ENCODE measurements at regions not wholly inside any gene's neighbourhood (a gene's known extent, or its start where the extent isn't known, plus 50 kb on each side); places are given as distances from the start of the nearest gene placed in this dataset.

DNA sequence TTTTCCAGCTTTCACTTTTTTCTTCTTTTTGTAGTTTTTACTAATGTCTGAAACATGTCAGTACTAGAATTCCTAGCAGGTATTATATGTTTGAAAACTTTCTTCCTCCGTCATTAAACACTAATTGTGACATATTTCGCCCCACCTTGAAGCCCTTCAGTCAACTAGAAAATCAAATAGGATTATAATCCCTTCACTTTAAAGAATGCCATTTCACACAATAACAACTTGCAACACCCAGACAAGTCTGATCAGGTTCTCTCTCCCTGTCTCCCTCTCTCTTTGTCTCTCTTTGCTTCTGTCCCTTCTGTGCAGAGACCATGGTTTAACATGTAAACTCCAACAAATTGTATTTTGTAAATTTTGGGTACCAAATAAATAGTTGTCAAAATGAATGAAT, 373.5 kb downstream of the SEMA3D start:
- Histone ChIP-seq H3K36me3 (ENCODE audit: low read depth) (no peaks in the 10 kb centered on the region), H3K4me1 (ENCODE audit: low read depth) (no peaks in the 10 kb centered on the region), H3K9me3 (no peaks in the 10 kb centered on the region), H3K4me3 (no peak overlapping the region)
- intact Hi-C loops (cut with DNase I, micrococcal nuclease) = no loop called here
- DNase-seq (no peak), ATAC-seq (no peak)
- TF ChIP-seq, protein P1, sequence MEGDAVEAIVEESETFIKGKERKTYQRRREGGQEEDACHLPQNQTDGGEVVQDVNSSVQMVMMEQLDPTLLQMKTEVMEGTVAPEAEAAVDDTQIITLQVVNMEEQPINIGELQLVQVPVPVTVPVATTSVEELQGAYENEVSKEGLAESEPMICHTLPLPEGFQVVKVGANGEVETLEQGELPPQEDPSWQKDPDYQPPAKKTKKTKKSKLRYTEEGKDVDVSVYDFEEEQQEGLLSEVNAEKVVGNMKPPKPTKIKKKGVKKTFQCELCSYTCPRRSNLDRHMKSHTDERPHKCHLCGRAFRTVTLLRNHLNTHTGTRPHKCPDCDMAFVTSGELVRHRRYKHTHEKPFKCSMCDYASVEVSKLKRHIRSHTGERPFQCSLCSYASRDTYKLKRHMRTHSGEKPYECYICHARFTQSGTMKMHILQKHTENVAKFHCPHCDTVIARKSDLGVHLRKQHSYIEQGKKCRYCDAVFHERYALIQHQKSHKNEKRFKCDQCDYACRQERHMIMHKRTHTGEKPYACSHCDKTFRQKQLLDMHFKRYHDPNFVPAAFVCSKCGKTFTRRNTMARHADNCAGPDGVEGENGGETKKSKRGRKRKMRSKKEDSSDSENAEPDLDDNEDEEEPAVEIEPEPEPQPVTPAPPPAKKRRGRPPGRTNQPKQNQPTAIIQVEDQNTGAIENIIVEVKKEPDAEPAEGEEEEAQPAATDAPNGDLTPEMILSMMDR (IDR thresholded peaks at IDR 0.05) = no peak

DNA sequence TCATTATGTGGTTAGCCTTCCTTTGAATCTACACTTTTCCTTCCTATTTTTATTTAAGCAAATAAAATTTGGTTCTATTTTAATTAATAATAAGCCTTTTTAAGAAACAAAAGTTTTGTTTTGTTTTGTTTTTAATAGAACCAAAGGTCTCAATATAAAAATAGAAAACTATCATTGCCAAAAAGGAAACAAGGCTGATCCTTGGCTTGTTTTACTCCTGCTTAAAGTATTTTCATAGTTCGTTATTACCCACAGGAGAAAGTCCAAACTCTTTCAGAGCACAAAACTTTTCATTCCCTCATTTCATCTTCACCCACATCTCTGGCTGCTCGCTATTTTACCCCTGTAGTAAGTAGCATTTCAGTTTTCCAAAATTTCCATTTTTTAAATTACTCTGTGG, 374.8 kb downstream of the SEMA3D start:
- H3K4me3 ChIP-seq = no peak overlapping the region
- DNase-seq (no peak), ATAC-seq (no peak)
- H3K36me3 ChIP-seq (ENCODE audit: low read depth) = no peaks in the 10 kb centered on the region
- H3K9me3 ChIP-seq = no peaks in the 10 kb centered on the region
- intact Hi-C loops (cut with DNase I, micrococcal nuclease) = no loop called here
- TF ChIP-seq, protein P1 (IDR thresholded peaks at IDR 0.05) = no peak
- H3K4me1 ChIP-seq (ENCODE audit: low read depth) = no peaks in the 10 kb centered on the region

DNA sequence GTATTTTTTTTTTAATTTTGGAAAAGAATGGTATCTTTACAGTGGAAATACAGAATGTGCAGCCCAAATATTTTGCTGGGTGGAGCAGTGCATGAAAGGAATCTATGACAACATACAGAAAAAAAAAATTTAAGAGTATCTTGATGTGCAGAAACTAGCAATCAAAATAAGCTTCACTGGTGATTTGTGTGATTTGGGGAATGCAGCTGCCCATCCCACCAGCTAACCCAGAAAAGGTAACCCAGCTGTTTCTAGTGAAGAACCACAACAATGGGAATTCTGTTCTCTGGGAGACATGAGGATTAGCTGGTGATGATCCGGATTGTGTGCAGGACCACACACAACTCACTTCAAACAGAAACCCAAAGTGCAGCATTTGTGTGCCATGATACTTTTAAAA, 375.5 kb downstream of the SEMA3D start:
- DNase-seq (no peak), ATAC-seq (no peak)
- intact Hi-C loops (cut with DNase I, micrococcal nuclease) = no loop called here
- no peaks in the 10 kb centered on the region for H3K4me1 ChIP-seq (ENCODE audit: low read depth)
- TF ChIP-seq, protein P1 (IDR thresholded peaks at IDR 0.05) = no peak
- H3K9me3 ChIP-seq = no peaks in the 10 kb centered on the region
- H3K4me3 ChIP-seq = no peak overlapping the region
- H3K36me3 ChIP-seq (ENCODE audit: low read depth) = no peaks in the 10 kb centered on the region

DNA sequence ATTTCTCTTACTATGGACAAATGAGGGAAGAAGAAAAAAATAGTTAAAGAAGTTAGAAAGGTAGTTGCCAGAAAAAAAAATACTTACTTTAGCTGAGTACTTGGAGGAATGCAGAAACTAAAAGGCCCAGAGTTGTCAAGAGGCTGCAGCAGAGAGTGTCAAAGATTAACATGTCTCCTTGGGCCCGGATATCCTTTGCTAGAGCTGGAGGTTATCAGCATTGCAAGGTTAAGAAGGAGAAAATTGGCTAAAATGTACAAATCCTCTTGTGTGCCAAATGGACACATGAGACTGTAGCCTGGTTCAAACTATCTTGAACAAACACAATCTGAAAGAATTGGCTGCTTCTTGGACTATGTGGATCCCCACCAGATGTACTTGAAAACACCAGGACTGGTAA, 377.0 kb downstream of the SEMA3D start:
- no peaks in the 10 kb centered on the region for H3K36me3 ChIP-seq (ENCODE audit: low read depth)
- no peak overlapping the region for H3K4me3 ChIP-seq
- no peaks in the 10 kb centered on the region for H3K4me1 ChIP-seq (ENCODE audit: low read depth)
- no peak for DNase-seq
- H3K9me3 ChIP-seq = no peaks in the 10 kb centered on the region
- ATAC-seq = no peak
- TF ChIP-seq, protein P1 (IDR thresholded peaks at IDR 0.05) = no peak
- intact Hi-C loops (cut with DNase I, micrococcal nuclease) = no loop called here

DNA sequence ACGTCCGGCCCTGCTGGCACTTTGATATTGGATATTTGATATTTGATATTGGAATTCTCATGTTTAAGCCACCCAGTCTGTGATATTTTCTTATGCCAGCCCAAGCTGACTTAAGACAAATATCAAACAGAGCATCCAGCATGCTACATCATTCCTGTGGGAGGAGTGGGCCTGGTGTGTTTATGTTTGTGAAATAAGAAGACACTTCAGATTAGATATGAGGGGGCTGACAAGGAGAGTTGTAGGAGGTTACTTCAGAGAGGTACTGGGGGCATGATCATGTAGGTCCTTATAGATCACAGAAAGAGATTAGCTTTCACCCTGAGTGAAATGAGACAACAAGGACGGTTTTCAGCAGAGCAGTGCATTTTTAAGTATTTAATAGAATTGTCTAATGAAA, 382.9 kb downstream of the SEMA3D start:
- no peak overlapping the region for H3K4me3 ChIP-seq
- TF ChIP-seq, protein P1 (IDR thresholded peaks at IDR 0.05) = no peak
- DNase-seq (no peak), ATAC-seq (no peak)
- no peaks in the 10 kb centered on the region for H3K9me3 ChIP-seq
- H3K36me3 ChIP-seq (ENCODE audit: low read depth) = no peaks in the 10 kb centered on the region
- intact Hi-C loops (cut with DNase I, micrococcal nuclease) = no loop called here
- no peaks in the 10 kb centered on the region for H3K4me1 ChIP-seq (ENCODE audit: low read depth)

DNA sequence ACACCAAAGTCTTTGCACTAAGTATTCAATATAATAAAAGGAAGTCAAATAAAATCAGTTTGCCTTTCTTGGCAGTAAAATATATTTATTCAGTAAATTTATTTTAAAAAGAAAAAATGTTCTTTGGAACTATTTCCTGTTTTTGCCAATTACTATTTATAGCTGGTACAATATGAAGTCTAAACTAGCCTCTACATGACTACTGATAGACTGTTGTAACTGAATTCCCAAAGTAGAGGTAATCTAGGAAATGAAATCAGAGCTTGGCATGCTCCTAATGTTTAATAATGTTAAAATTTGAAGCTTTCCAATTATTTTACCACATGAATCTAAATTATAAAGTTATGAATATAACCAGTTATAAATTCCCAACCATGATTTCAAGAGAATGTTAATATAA, 385.5 kb downstream of the SEMA3D start:
- Histone ChIP-seq H3K9me3 (no peaks in the 10 kb centered on the region), H3K4me1 (ENCODE audit: low read depth) (no peaks in the 10 kb centered on the region), H3K36me3 (ENCODE audit: low read depth) (no peaks in the 10 kb centered on the region), H3K4me3 (no peak overlapping the region)
- ATAC-seq (no peak), DNase-seq (no peak)
- TF ChIP-seq, protein P1 (IDR thresholded peaks at IDR 0.05) = no peak
- intact Hi-C loops (cut with DNase I, micrococcal nuclease) = no loop called here

All from mucosa of descending colon (tissue), 3 donors.